Mesendoderm (in vitro differentiated cells): ENCODE measurements at regions not wholly inside any gene's neighbourhood (a gene's known extent, or its start where the extent isn't known, plus 50 kb on each side); places are given as distances from the start of the nearest gene placed in this dataset.

Experiments
- DNase-seq: peaks from one replicate; pipeline ENCODE4 v3.0.0; 2013
- H2AK5ac ChIP-seq: 2 replicates; pipeline ENCODE4 v1.6.1; 2013; ENCODE audit warnings: low read length, inconsistent platforms
- H2BK120ac ChIP-seq: 2 replicates; pipeline ENCODE4 v1.6.1; 2013; ENCODE audit warnings: low read depth, mild to moderate bottlenecking, low read length, moderate library complexity, mixed read lengths
- H2BK15ac ChIP-seq: replicated peaks from 2 replicates; pipeline ENCODE4 v1.6.1; 2013; ENCODE audit warnings: low read depth, mild to moderate bottlenecking, moderate library complexity
- H2BK5ac ChIP-seq: 2 replicates; pipeline ENCODE4 v1.6.1; 2013; ENCODE audit warnings: low read length, inconsistent platforms
- H3K18ac ChIP-seq: 2 replicates; pipeline ENCODE4 v1.6.1; 2013; ENCODE audit warnings: mild to moderate bottlenecking, low read length, mixed read lengths
- H3K23ac ChIP-seq: one replicate; pipeline ENCODE4 v1.6.1; 2013; ENCODE audit warnings: low read length
- H3K27ac ChIP-seq: 2 replicates; pipeline ENCODE4 v1.5.1; 2013; ENCODE audit warnings: low read depth, mild to moderate bottlenecking, inconsistent platforms, low read length, moderate library complexity
- H3K27me3 ChIP-seq: 2 replicates; pipeline ENCODE4 v1.6.1; 2013; ENCODE audit warnings: low read length, control low read depth, mild to moderate bottlenecking, inconsistent platforms; ENCODE audit not compliant: insufficient read depth, poor library complexity
- H3K36me3 ChIP-seq: 2 replicates; pipeline ENCODE4 v1.6.1; 2013; ENCODE audit warnings: low read length, inconsistent platforms; ENCODE audit not compliant: control insufficient read depth, insufficient read depth
- H3K4ac ChIP-seq: one replicate; pipeline ENCODE4 v1.6.1; 2013; ENCODE audit warnings: low read depth, mild to moderate bottlenecking, low read length, moderate library complexity
- H3K4me1 ChIP-seq: 2 replicates; pipeline ENCODE4 v1.6.1; 2013; ENCODE audit warnings: low read depth, low read length, inconsistent platforms; ENCODE audit not compliant: control insufficient read depth
- H3K4me2 ChIP-seq: 2 replicates; pipeline ENCODE4 v1.6.1; 2013; ENCODE audit warnings: low read length
- H3K4me3 ChIP-seq: 2 replicates; pipeline ENCODE4 v1.5.1; 2013; ENCODE audit warnings: mild to moderate bottlenecking, low read length
- H3K56ac ChIP-seq: one replicate; pipeline ENCODE4 v1.6.1; 2013; ENCODE audit warnings: low read length
- H3K79me1 ChIP-seq: 2 replicates; pipeline ENCODE4 v1.6.1; 2013; ENCODE audit warnings: low read length, inconsistent platforms
- H3K79me2 ChIP-seq: 2 replicates; pipeline ENCODE4 v1.6.1; 2013; ENCODE audit warnings: mild to moderate bottlenecking, low read length; ENCODE audit not compliant: control insufficient read depth, insufficient read depth
- H3K9ac ChIP-seq: 2 replicates; pipeline ENCODE4 v1.6.1; 2013; ENCODE audit warnings: low read length, inconsistent platforms
- H4K5ac ChIP-seq: one replicate; pipeline ENCODE4 v1.6.1; 2013; ENCODE audit warnings: low read length
- H4K8ac ChIP-seq: one replicate; pipeline ENCODE4 v1.6.1; 2013; ENCODE audit warnings: low read depth, mild to moderate bottlenecking, control low read depth, low read length, moderate library complexity
- WGBS: extraction: QIAGEN DNeasy Blood & Tissue Kit; methylation state at CpG from one replicate; pipeline ENCODE4 v1.1.7; 2013; ENCODE audit warnings: low lambda C conversion rate, missing lambda C conversion rate; ENCODE audit not compliant: insufficient coverage; ENCODE audit errors: extremely low coverage; 5-methylcytosine and 5-hydroxymethylcytosine counted together

- no peak overlapping the region for H3K9ac ChIP-seq
- H3K27ac ChIP-seq, result no peak overlapping the region
- H2BK5ac ChIP-seq, result no peak overlapping the region
- H2BK120ac ChIP-seq, result no peak overlapping the region
- H3K27me3 ChIP-seq, result no peaks in the 10 kb centered on the region
- H3K4ac ChIP-seq, result no peak overlapping the region
- H2BK15ac ChIP-seq, result no peak overlapping the region
- H3K4me1 ChIP-seq, result no peaks in the 10 kb centered on the region
- H3K18ac ChIP-seq, result no peak overlapping the region
- no peaks in the 10 kb centered on the region for H3K36me3 ChIP-seq
- no peak overlapping the region for H3K56ac ChIP-seq
- no peak overlapping the region for H3K4me3 ChIP-seq
- no peak overlapping the region for H2AK5ac ChIP-seq
- no peak overlapping the region for H3K4me2 ChIP-seq
- H3K79me1 ChIP-seq, result no peaks in the 10 kb centered on the region
- DNase-seq, result no peak
- H4K8ac ChIP-seq, result no peak overlapping the region
- no peak overlapping the region for H3K23ac ChIP-seq
- no peaks in the 10 kb centered on the region for H3K79me2 ChIP-seq
- WGBS, result no CpG with 5 or more reads among the region's 1 CpG
- H4K5ac ChIP-seq, result no peak overlapping the region
These were observed 136.2 kb upstream of the BOD1L1 start for GRCh38 chr4:13763707-13764106.

- no peak overlapping the region for H3K27ac ChIP-seq
- no peak overlapping the region for H4K8ac ChIP-seq
- H2BK15ac ChIP-seq, result no peak overlapping the region
- H2BK120ac ChIP-seq, result no peak overlapping the region
- H3K36me3 ChIP-seq, result no peaks in the 10 kb centered on the region
- H3K9ac ChIP-seq, result no peak overlapping the region
- WGBS, result no CpG with 5 or more reads among the region's 4 CpGs
- no peak overlapping the region for H3K18ac ChIP-seq
- H3K4ac ChIP-seq, result no peak overlapping the region
- H3K4me1 ChIP-seq, result no peaks in the 10 kb centered on the region
- no peak overlapping the region for H4K5ac ChIP-seq
- no peak overlapping the region for H2AK5ac ChIP-seq
- H3K4me2 ChIP-seq, result no peak overlapping the region
- H3K27me3 ChIP-seq, result no peaks in the 10 kb centered on the region
- no peak overlapping the region for H3K4me3 ChIP-seq
- no peaks in the 10 kb centered on the region for H3K79me1 ChIP-seq
- H2BK5ac ChIP-seq, result no peak overlapping the region
- H3K23ac ChIP-seq, result no peak overlapping the region
- H3K56ac ChIP-seq, result no peak overlapping the region
- no peak for DNase-seq
- H3K79me2 ChIP-seq, result no peaks in the 10 kb centered on the region
These were observed 138.0 kb upstream of the BOD1L1 start for GRCh38 chr4:13765539-13765938.

- Histone ChIP-seq H3K4ac (no peak overlapping the region), H3K23ac (no peak overlapping the region), H4K8ac (no peak overlapping the region), H3K27ac (no peak overlapping the region), H2BK5ac (no peak overlapping the region), H3K79me2 (no peaks in the 10 kb centered on the region), H2AK5ac (no peak overlapping the region), H3K79me1 (no peaks in the 10 kb centered on the region), H3K4me3 (no peak overlapping the region), H4K5ac (no peak overlapping the region), H3K56ac (no peak overlapping the region), H2BK120ac (no peak overlapping the region), H3K9ac (no peak overlapping the region), H3K36me3 (no peaks in the 10 kb centered on the region), H3K4me2 (no peak overlapping the region), H2BK15ac (no peak overlapping the region), H3K4me1 (no peaks in the 10 kb centered on the region), H3K27me3 (no peaks in the 10 kb centered on the region), H3K18ac (no peak overlapping the region)
- no CpG with 5 or more reads among the region's 11 CpGs for WGBS
- no peak for DNase-seq
These were observed 139.4 kb upstream of the BOD1L1 start for GRCh38 chr4:13766761-13767540.

DNA sequence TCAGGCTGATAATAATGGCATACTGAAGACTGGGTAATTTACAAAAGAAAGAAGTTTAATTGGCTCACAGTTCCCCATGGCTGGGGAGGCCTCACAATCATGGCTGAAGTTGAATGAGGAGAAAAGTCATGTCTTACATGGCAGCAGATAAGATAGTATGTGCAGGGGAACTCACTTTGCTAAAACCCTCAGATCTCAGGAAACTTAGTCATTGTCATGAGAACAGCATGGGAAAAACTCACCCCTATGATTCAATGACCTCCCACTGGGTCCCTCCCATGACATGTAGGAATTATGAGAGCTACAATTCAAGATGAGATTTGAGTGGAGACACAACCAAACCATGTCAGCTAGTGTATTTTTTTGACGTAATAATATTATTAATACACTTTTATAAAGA is 149.8 kb upstream of the BOD1L1 start:
- Histone ChIP-seq H3K27ac (no peak overlapping the region), H3K36me3 (no peaks in the 10 kb centered on the region)

DNA sequence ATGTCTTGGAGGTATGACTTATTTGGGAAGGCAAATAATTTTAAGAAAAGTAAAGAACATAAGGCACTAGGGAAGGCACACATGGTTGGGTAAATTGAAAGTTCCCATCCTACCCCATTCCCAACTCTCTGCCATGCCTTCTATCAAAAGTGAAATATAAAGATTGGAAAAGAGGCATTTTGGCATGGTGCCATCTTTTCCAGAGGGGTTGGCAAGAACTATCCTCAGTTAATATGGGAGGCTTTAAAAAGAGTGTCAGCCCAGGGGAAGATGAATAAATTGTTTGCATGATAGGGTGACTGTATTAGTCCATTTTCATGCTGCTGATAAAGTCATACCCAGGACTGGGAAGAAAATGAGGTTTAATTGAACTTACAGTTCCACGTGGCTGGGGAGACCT is 150.8 kb upstream of the BOD1L1 start:
- no CpG with 5 or more reads among the region's 1 CpG for WGBS
- Histone ChIP-seq H3K4me3 (no peak overlapping the region), H2AK5ac (no peak overlapping the region), H3K27ac (no peak overlapping the region), H3K23ac (no peak overlapping the region), H3K79me1 (no peaks in the 10 kb centered on the region), H2BK120ac (no peak overlapping the region), H3K4me2 (no peak overlapping the region), H3K18ac (no peak overlapping the region), H4K8ac (no peak overlapping the region), H3K36me3 (no peaks in the 10 kb centered on the region), H3K79me2 (no peaks in the 10 kb centered on the region), H2BK5ac (no peak overlapping the region), H3K27me3 (no peaks in the 10 kb centered on the region), H3K56ac (no peak overlapping the region), H3K4ac (no peak overlapping the region), H3K4me1 (no peaks in the 10 kb centered on the region), H2BK15ac (no peak overlapping the region), H3K9ac (no peak overlapping the region), H4K5ac (no peak overlapping the region)
- no peak for DNase-seq

More for the DNA sequence above, 149.8 kb upstream of the BOD1L1 start:
- no peak overlapping the region for H2AK5ac ChIP-seq
- no peaks in the 10 kb centered on the region for H3K79me2 ChIP-seq
- no peak for DNase-seq
- no peak overlapping the region for H2BK120ac ChIP-seq
- no peak overlapping the region for H3K23ac ChIP-seq
- H3K79me1 ChIP-seq, result no peaks in the 10 kb centered on the region
- no peak overlapping the region for H4K5ac ChIP-seq
- no peak overlapping the region for H3K4me2 ChIP-seq
- no peak overlapping the region for H3K4me3 ChIP-seq
- H3K4ac ChIP-seq, result no peak overlapping the region
- no peak overlapping the region for H3K56ac ChIP-seq
- no peaks in the 10 kb centered on the region for H3K4me1 ChIP-seq
- H3K18ac ChIP-seq, result no peak overlapping the region
- H3K27me3 ChIP-seq, result no peaks in the 10 kb centered on the region
- no peak overlapping the region for H2BK15ac ChIP-seq
- H4K8ac ChIP-seq, result no peak overlapping the region
- no peak overlapping the region for H2BK5ac ChIP-seq
- no CpG with 5 or more reads among the region's 1 CpG for WGBS
- H3K9ac ChIP-seq, result no peak overlapping the region

DNA sequence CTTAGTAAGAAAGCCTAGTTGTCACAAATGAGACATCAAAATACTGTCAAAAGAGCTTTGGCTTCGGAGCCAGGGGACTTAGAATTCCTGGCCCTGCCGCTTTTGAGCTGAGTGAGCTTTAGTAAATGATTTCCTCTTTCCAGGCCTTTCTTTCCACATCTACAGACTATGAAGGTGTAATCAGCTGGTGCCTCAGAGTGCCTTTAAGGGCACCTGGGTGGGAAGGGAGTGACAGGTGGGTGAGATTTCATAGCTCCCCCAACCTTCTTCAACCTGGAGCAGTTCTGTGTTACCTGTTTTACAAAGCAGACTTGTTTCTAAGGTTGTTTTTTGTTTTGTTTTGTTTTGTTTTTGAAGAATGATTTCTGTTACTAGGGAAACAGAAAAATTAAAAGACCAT is 154.7 kb upstream of the BOD1L1 start:
- no peaks in the 10 kb centered on the region for H3K4me1 ChIP-seq
- no peak overlapping the region for H2BK5ac ChIP-seq
- H3K18ac ChIP-seq, result no peak overlapping the region
- no peak for DNase-seq
- no peak overlapping the region for H3K23ac ChIP-seq
- no peaks in the 10 kb centered on the region for H3K27me3 ChIP-seq
- H3K4me2 ChIP-seq, result no peak overlapping the region
- no peak overlapping the region for H2BK120ac ChIP-seq
- no peak overlapping the region for H3K56ac ChIP-seq
- H3K79me1 ChIP-seq, result no peaks in the 10 kb centered on the region
- H3K79me2 ChIP-seq, result no peaks in the 10 kb centered on the region
- no peak overlapping the region for H2AK5ac ChIP-seq
- H4K8ac ChIP-seq, result no peak overlapping the region
- H3K4me3 ChIP-seq, result no peak overlapping the region
- H3K9ac ChIP-seq, result no peak overlapping the region
- H3K4ac ChIP-seq, result no peak overlapping the region
- no peaks in the 10 kb centered on the region for H3K36me3 ChIP-seq
- no peak overlapping the region for H3K27ac ChIP-seq
- H4K5ac ChIP-seq, result no peak overlapping the region
- no CpG with 5 or more reads among the region's 2 CpGs for WGBS
- H2BK15ac ChIP-seq, result no peak overlapping the region
